AG09319 (cell line): ENCODE measurements at regions not wholly inside any gene's neighbourhood (a gene's known extent, or its start where the extent isn't known, plus 50 kb on each side); places are given as distances from the start of the nearest gene placed in this dataset.
"Not testable (repeated sequence)": the region's sequence is repeated elsewhere in the genome, so short reads cannot be mapped to it uniquely, and the experiment has no call there.

Source experiments
- DNase-seq: peaks from one replicate; pipeline ENCODE4 v3.0.0-alpha.2; 2010; ENCODE audit warnings: low read depth; ENCODE audit errors: extremely low read depth
- TF ChIP-seq, protein P1 (sequence below): IDR thresholded peaks from 2 replicates; pipeline ENCODE4 v1.5.1; 2011; ENCODE audit warnings: low read depth, mild to moderate bottlenecking, inconsistent platforms, low read length, moderate library complexity

DNA sequence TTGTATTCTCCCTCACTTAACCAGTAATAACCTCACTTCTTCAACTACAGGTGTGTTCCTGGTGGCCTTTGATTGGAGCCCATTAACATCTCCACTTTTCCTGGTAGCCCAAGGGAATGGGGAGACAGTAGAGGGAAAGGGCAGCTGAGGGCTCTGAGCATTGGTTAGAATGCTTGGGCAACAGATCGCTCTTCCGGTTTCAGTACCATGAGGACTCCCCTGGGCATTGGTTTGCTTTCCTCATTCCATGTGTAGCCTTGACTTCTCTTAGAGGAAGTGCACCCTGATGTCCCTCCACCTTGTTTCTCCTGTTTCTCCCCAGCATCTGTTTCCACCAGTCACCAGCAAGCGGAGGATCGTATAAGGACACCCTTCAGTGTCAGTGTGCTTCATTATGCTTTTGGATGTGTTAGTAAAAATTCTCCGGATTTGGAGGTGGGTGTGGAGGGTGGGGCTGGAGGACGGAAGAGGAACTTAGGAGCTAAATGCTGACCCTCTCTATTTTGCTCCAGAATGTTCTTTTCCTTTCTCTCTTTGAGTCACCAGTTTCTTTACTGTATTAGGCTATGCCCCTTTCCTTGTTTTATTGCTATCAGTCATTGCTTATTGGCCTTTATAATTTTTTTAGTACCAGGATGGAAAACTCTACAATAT lies 50.6 kb upstream of the ZNG1B start:
- DNase-seq = not testable (repeated sequence)

DNA sequence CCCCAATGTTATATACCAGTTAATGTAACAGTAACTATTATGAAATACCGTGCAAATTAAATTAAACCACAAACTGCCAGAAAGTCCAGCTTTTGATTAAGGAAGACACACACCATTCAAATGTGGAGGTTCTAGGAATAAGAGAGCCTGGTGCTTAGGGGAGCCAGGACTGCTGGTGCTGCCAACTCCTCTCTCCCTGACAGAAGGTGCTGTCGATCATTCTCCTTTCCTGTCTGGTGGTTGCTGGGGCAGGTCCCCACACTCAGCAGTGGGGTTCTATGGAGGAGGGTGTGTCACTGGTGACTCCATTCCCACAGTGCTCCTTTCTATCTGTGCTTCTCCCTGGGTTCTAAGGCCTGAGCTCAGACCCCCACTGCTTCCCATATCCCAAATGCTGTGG lies 57.9 kb upstream of the ZNG1B start:
- not testable (repeated sequence) for DNase-seq

DNA sequence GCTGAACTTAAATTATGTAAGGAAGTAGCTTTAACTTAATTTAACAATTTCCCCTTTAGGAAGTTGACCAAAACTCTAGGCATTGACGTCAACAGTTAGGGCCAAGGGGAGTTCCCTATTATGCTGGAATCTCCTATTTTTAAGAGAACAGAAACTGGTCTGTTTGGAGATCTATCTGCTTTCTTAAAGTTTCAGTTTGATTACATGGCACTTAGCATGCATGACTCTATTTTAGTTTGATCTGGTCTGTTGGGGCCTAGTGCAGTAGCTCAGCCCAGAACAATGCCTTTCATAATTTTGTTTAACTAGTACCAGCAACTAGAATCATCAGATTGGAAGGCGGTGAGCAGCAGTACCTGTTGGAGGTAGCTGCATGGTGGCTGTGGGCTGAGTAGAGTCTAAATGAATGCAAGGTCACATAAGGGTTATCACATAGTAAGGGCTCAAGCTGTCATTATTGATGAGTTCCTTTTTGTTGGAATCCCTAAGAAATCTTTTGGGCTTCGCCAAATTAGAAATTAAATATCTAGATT lies 60.5 kb upstream of the ZNG1B start:
- TF ChIP-seq, protein P1, sequence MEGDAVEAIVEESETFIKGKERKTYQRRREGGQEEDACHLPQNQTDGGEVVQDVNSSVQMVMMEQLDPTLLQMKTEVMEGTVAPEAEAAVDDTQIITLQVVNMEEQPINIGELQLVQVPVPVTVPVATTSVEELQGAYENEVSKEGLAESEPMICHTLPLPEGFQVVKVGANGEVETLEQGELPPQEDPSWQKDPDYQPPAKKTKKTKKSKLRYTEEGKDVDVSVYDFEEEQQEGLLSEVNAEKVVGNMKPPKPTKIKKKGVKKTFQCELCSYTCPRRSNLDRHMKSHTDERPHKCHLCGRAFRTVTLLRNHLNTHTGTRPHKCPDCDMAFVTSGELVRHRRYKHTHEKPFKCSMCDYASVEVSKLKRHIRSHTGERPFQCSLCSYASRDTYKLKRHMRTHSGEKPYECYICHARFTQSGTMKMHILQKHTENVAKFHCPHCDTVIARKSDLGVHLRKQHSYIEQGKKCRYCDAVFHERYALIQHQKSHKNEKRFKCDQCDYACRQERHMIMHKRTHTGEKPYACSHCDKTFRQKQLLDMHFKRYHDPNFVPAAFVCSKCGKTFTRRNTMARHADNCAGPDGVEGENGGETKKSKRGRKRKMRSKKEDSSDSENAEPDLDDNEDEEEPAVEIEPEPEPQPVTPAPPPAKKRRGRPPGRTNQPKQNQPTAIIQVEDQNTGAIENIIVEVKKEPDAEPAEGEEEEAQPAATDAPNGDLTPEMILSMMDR = no peak
- no peak for DNase-seq

DNA sequence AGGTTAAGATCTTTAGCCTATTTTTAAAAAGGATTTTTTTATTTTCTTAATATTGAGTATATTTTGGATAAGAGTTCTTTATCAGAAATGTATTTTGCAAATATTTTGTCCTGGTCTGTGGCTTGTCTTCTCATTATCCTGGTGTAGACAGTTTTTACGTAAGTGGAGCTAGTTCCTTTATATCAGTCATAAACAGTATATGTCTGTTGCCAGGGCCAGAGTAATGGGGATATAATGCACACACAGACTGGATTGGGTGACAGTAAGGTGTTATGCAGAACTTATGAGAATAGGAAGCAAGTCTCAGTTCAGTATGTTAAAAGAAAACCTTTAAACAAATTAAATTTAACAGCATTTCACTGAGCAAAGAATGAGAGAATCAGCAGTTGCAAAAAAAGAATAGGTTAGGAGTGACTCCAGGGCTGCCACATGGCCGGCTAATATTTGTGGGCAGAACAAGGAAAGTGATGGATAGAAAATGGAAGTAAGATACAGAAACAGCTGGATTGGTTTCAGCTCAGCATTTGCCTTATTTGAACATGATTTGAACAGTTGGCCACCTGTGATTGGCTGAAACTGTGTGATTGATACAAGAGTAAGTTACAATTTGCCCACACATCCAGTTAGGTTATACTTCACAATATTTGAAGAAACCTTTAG lies 61.1 kb upstream of the ZNG1B start:
- DNase-seq = no peak
- TF ChIP-seq, protein P1 = no peak

DNA sequence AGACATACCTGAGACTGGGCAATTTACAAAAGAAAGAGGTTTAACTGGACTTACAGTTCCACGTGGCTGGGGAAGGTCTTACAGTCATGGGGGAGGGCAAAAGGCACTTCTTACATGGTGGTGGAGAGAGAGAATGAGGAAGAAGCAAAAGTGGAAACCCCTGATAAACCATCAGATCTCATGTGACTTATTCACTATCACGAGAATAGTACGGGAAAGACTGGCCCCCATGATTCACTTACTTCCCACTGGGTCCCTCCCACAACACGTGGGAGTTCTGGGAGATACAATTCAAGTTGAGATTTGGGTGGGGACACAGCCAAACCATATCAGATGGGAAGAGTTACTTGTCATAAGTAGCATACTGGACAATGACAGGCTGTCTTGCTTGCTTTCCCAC lies 62.6 kb upstream of the ZNG1B start:
- DNase-seq = not testable (repeated sequence)

DNA sequence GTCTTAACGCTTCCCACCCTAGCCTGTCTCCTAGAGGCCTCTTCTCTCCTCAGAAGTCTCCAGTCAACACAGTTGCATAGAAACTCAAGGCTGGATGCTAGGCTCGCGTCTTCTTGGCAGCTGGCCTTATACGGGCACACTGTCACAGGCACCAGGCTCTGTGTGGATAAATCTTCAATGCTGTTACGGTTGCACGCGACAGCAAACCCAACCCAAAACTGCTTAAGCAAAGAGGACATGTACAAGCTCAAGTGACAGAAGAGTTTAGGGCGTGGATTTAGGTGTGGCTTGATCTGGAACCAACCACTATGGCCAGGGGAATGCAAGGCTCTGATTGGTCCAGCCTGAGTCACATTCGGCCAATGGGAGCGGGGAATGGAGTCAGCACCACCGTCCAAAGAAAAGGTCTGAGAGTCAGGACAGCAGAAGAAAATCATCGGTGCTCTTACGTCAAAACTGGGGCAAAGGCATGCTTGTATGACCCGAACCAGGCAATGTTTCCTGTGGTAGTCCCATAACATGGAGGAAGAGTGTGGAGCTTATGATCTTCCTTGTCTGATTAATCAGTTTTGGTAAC lies 65.1 kb upstream of the ZNG1B start:
- DNase-seq = not testable (repeated sequence)

DNA sequence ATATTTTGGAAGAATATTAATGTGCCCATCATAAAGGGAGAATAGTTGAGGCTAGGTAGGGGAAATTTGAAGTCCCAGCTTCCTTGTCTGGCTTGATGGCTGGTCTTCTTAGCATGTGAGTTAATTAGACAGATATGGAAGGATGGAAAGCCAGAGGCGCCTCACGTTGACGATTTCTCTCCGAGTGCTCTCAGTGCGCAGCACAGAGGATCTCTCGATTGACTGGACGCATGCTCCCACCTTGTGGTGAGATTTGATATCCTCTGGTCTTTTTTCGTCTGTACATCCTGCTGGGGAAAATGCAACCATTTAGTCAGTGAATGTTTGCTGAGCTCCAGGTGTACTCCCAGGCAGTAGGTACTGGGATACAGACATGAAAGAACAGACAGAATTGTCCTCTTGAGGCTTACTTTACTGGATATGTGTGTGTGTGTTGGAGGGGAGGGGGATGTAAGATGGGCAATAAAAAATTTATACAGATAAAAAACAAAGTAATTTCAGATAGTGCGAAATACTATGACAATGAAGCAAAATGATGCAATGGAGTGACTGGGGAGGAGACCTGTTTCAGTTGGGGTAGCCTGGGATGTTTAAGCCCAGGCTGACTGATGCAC lies 66.9 kb upstream of the ZNG1B start:
- peak; percentile 30 for DNase-seq
- TF ChIP-seq, protein P1 = peak; percentile 59

DNA sequence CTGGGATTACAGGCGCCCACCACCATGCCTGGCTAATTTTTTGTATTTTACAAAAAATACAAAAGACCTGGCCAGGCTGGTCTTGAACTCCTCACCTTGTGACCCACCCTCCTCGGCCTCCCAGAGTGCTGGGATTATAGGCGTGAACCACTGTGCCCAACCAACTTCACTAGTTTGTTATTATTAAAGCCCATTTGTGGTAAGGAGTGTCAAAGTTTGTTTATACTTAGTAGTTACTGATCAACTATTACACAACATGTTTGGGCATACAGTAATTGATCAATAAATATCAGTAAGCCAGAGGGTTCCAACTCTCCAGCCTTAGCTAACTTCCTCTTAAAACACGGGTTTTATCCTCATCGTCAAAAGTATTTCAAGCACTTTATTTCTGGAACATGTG lies 67.5 kb upstream of the ZNG1B start:
- no peak for DNase-seq
- TF ChIP-seq, protein P1 = no peak

DNA sequence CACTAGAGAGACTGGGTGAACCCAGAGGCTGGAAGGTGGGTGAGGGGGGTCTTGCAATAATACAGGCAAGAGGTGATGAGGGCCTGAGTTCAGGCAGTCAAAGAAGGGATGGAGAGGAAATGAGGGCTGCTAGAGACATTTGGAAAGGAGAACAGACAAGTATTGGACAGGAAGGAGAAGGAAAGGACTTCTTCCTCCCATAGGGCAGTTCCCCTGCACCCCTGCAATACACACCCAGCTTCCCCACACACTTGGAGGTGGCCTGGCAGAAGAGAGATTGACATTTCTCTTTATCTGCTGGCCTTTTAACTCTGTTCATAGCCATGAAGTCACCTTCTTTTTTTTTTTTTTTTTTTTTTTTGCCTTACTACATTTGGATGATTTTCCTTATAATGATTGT lies 68.9 kb upstream of the ZNG1B start:
- not testable (repeated sequence) for DNase-seq

DNA sequence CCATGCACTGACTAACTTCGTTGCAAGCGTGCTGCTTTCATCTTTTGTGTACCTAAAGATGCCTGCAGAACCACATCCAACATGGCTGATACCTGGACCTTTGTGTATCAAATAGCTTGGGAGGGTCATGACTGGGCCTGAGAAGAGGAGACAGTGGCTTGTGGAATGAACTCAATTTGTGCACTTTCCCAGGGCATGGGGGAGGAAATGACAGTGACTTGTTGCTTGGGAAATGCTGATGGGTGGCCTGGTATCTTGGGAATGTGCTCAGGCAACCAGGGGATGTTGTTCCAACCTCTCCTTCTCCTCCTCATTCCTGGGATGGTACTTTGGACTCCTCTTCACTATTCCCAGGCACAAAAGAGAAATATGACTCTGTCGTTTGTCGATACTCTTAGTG lies 70.7 kb upstream of the ZNG1B start:
- DNase-seq = not testable (repeated sequence)

DNA sequence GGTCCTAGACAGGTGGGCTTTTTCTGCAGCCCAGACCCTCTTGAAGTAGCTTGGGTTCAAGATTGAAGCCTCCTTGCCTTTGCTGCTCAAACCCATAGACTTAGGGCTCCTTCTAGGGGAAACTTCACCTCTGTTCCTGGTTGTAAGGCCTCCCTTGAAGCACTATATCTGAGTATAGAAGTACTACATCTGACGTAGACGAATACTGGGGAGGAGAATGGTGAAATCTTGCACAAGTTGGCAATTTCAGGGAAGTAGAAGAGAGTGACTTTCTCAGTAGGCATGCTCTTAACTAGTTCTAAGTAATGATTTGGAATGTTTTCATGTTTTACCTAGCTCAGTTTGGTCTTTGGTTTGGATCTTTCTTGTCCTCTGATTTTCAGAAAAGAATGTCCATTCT lies 71.7 kb upstream of the ZNG1B start:
- not testable (repeated sequence) for DNase-seq

DNA sequence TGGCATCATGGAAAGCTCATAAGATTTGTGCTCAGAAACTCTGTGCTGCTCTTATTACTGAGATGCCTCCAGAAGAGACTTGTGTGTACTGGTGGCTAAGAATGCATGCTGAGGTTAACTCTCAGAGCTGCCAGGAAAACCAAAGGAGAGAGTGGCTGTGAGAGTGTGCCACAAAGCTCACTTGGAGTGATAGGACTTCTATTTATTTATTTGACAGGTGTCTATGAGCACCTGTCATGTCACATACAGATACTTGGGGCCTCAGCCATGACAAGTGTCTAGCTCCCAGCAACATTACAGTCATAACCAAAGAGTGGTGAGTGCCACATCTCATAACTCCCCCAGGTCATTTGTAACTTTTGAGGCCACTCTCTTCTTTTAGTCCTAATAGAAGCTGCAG lies 72.2 kb upstream of the ZNG1B start:
- DNase-seq = not testable (repeated sequence)
